GM23338 (cell line): ENCODE measurements at regions not wholly inside any gene's neighbourhood (a gene's known extent, or its start where the extent isn't known, plus 50 kb on each side); places are given as distances from the start of the nearest gene placed in this dataset.

ENCODE experiments used
- ATAC-seq: fragments of 200-7000 bp; cut with Tn5 transposase; 3 replicates; pipeline ENCODE4 v1.9.1; 2020
- DNase-seq: peaks from one replicate; pipeline ENCODE4 v3.0.0-alpha.2; 2015; ENCODE audit warnings: low spot score
- H2AFZ ChIP-seq: fragments of 200-600 bp; sonication (generic); 2 replicates; pipeline ENCODE4 v1.8.0; 2016; ENCODE audit warnings: antibody characterized with exemption, mild to moderate bottlenecking, moderate library complexity
- H3F3A ChIP-seq: fragments of 200-600 bp; sonication (generic); replicated peaks from 2 replicates; pipeline ENCODE4 v1.8.0; 2017; ENCODE audit warnings: antibody characterized with exemption, mixed run types, low read depth
- H3K27ac ChIP-seq: fragments of 200-600 bp; sonication (generic); 2 replicates; pipeline ENCODE4 v1.6.1; 2016; ENCODE audit warnings: low read depth
- H3K27me3 ChIP-seq: fragments of 200-600 bp; sonication (generic); 2 replicates; pipeline ENCODE4 v1.8.0; 2016; ENCODE audit warnings: mild to moderate bottlenecking, mixed run types, moderate library complexity; ENCODE audit not compliant: insufficient read depth
- H3K36me3 ChIP-seq: fragments of 200-600 bp; sonication (generic); 2 replicates; pipeline ENCODE4 v1.8.0; 2016; ENCODE audit warnings: mild to moderate bottlenecking; ENCODE audit not compliant: insufficient read depth
- H3K4me1 ChIP-seq: fragments of 200-600 bp; sonication (generic); 2 replicates; pipeline ENCODE4 v1.8.0; 2016; ENCODE audit warnings: mild to moderate bottlenecking, moderate library complexity; ENCODE audit not compliant: insufficient read depth
- H3K4me2 ChIP-seq: fragments of 200-600 bp; sonication (generic); 2 replicates; pipeline ENCODE4 v1.7.1; 2017; ENCODE audit warnings: mixed run types
- H3K4me3 ChIP-seq: fragments of 200-600 bp; sonication (generic); 2 replicates; pipeline ENCODE4 v1.6.1; 2016; ENCODE audit warnings: mixed run types
- H3K79me2 ChIP-seq: fragments of 200-600 bp; sonication (generic); replicated peaks from 2 replicates; pipeline ENCODE4 v1.8.0; 2017; ENCODE audit warnings: mild to moderate bottlenecking; ENCODE audit not compliant: insufficient read depth
- H3K9me2 ChIP-seq: fragments of 200-600 bp; sonication (generic); 2 replicates; pipeline ENCODE4 v1.8.0; 2017; ENCODE audit not compliant: insufficient read depth
- H4K20me1 ChIP-seq: fragments of 200-600 bp; sonication (generic); replicated peaks from 2 replicates; pipeline ENCODE4 v1.8.0; 2017; ENCODE audit warnings: mild to moderate bottlenecking; ENCODE audit not compliant: insufficient read depth
- H3K27ac Mint-ChIP-seq: 2 replicates; pipeline ENCODE4 v1.8.0; 2020; ENCODE audit warnings: inconsistent platforms, mild to moderate bottlenecking, moderate library complexity, mixed read lengths
- H3K27me3 Mint-ChIP-seq: 3 replicates; pipeline ENCODE4 v1.8.0; 2022; ENCODE audit warnings: low read depth, mild to moderate bottlenecking, moderate library complexity, mixed read lengths, inconsistent platforms; ENCODE audit not compliant: insufficient read depth, poor library complexity
- H3K36me3 Mint-ChIP-seq: 3 replicates; pipeline ENCODE4 v1.8.0; 2021; ENCODE audit warnings: low read depth, mild to moderate bottlenecking, inconsistent platforms, moderate library complexity, mixed read lengths
- H3K4me1 Mint-ChIP-seq: 3 replicates; pipeline ENCODE4 v1.8.0; 2020; ENCODE audit warnings: mild to moderate bottlenecking, inconsistent platforms, mixed read lengths
- H3K4me3 Mint-ChIP-seq: 3 replicates; pipeline ENCODE4 v1.8.0; 2021; ENCODE audit warnings: moderate library complexity, mild to moderate bottlenecking, inconsistent platforms, mixed read lengths
- H3K9me3 Mint-ChIP-seq: 3 replicates; pipeline ENCODE4 v1.8.0; 2020; ENCODE audit warnings: moderate library complexity, mild to moderate bottlenecking, inconsistent platforms, mixed read lengths
- CREB1 ChIP-seq: fragments of 250-450 bp; sonication (Bioruptor Pico); IDR thresholded peaks from 2 replicates; pipeline ENCODE4 v1.5.0; 2020; ENCODE audit warnings: low read depth, mild to moderate bottlenecking, moderate library complexity
- CTCF ChIP-seq, 2 experiments: fragments of 200-600 bp in 1 of 2; sonication (generic) in 1 of 2; conservative IDR thresholded peaks; 2 replicates each; pipeline versions ENCODE4 v1.5.1 to v1.6.1; 2016 to 2017; ENCODE audit warnings: antibody characterized with exemption in 2 of 2, low read depth in 2 of 2, mild to moderate bottlenecking in 2 of 2, moderate library complexity in 1 of 2
- EZH2 ChIP-seq: fragments of 200-600 bp; sonication (generic); IDR thresholded peaks from one replicate; pipeline ENCODE4 v1.8.0; 2017; ENCODE audit warnings: antibody characterized with exemption, mild to moderate bottlenecking, low read depth; ENCODE audit not compliant: unreplicated experiment
- EZH2phosphoT487 ChIP-seq: fragments of 200-600 bp; sonication (generic); IDR thresholded peaks from one replicate; pipeline ENCODE4 v1.8.1; 2018; ENCODE audit warnings: antibody characterized with exemption; ENCODE audit not compliant: unreplicated experiment
- NANOG ChIP-seq: IDR thresholded peaks from 2 replicates; pipeline ENCODE4 v1.6.1; 2016; ENCODE audit warnings: antibody characterized with exemption, borderline replicate concordance
- POLR2AphosphoS5 ChIP-seq: IDR thresholded peaks from 2 replicates; pipeline ENCODE4 v1.6.1; 2016; ENCODE audit warnings: antibody characterized with exemption, low read depth
- REST ChIP-seq: IDR thresholded peaks from one replicate; pipeline ENCODE4 v1.6.1; 2018; ENCODE audit warnings: antibody characterized with exemption; ENCODE audit not compliant: unreplicated experiment
- STAT1 ChIP-seq: IDR thresholded peaks from one replicate; pipeline ENCODE4 v1.6.1; 2016; ENCODE audit warnings: antibody characterized with exemption; ENCODE audit not compliant: unreplicated experiment
- ZNF114 ChIP-seq: fragments of 250-450 bp; sonication (Bioruptor Pico); IDR thresholded peaks from 2 replicates; pipeline ENCODE4 v1.5.0; 2020; ENCODE audit warnings: mild to moderate bottlenecking, moderate library complexity
- ZNF331 ChIP-seq: fragments of 250-450 bp; sonication (Bioruptor Pico); IDR thresholded peaks from 2 replicates; pipeline ENCODE4 v1.5.0; 2020; ENCODE audit warnings: low read depth, mild to moderate bottlenecking, moderate library complexity
- ZNF462 ChIP-seq: fragments of 250-450 bp; sonication (Bioruptor Pico); IDR thresholded peaks from 2 replicates; pipeline ENCODE4 v1.5.0; 2020; ENCODE audit warnings: mild to moderate bottlenecking, moderate library complexity

GRCh38 chr9:19614294-19614693 is 174.5 kb downstream of the SLC24A2 start (continued):
- no peak for TF ChIP-seq CTCF (conservative IDR thresholded peaks at IDR 0.05; ENCODE audit: low read depth in 2 of 2)

GRCh38 chr9:19600538-19600937 is 188.3 kb downstream of the SLC24A2 start:
- Mint-ChIP-seq H3K4me3 (no peak overlapping the region), H3K4me1 (no peaks in the 10 kb centered on the region; the same call in 2 of the 3 replicates), H3K36me3 (no peaks in the 10 kb centered on the region), H3K27ac (no peak overlapping the region), H3K9me3 (no peaks in the 10 kb centered on the region), H3K27me3 (no peaks in the 10 kb centered on the region)
- Histone ChIP-seq H3K27ac (no peak overlapping the region), H3K4me1 (no peaks in the 10 kb centered on the region), H3F3A (no peaks in the 10 kb centered on the region), H4K20me1 (no peaks in the 10 kb centered on the region), H3K4me2 (no peak overlapping the region), H3K4me3 (no peak overlapping the region), H3K36me3 (no peaks in the 10 kb centered on the region), H2AFZ (no peak overlapping the region), H3K79me2 (no peaks in the 10 kb centered on the region), H3K9me2 (no peaks in the 10 kb centered on the region), H3K27me3 (no peaks in the 10 kb centered on the region)
- no peak for ATAC-seq
- DNase-seq: no peak
- TF ChIP-seq POLR2AphosphoS5 (no peak), NANOG (no peak), REST (no peak), STAT1 (no peak), ZNF331 (CRISPR knock-in tag) (no peak), ZNF114 (CRISPR knock-in tag) (no peak), EZH2phosphoT487 (no peak), EZH2 (no peak), ZNF462 (CRISPR knock-in tag) (no peak), CREB1 (CRISPR knock-in tag) (no peak)
